ENCODE measurements at regions not wholly inside any gene's neighbourhood (a gene's known extent, or its start where the extent isn't known, plus 50 kb on each side); places are given as distances from the start of the nearest gene placed in this dataset.

GRCh38 chr4:67343199-67343598 lies 202.1 kb downstream of the CENPC start:
- Histone ChIP-seq H3K4me1 (no peaks in the 10 kb centered on the region), H3K27ac (no peak overlapping the region), H3K27me3 (no peaks in the 10 kb centered on the region), H3K9me3 (no peaks in the 10 kb centered on the region), H3K4me3 (no peak overlapping the region), H3K36me3 (no peaks in the 10 kb centered on the region)
- DNase-seq, result no peak
- intact Hi-C loops (cut with DNase I), result no loop called here
- ATAC-seq, result no peak
- no peak for TF ChIP-seq CTCF (IDR thresholded peaks at IDR 0.05)

DNA sequence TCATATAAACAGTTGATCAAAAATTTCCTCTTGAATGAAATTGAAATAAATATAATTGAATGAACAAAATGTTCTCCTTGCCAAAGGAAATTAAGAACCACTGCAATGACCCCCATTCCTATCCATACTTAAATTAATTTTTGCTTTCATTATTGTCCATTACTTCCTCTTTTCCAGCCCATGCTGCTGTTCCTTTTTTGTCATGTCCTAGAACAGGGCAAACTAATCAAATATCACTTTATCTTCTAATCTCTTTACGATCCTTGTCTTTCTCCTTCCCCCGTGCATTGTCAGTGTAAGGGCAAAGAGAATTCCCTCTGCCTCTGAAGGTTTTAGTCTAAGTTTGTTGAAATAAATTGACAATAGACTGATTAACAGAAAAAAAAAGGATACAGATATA lies 203.0 kb downstream of the CENPC start:
- ATAC-seq (no peak), DNase-seq (no peak)
- no peaks in the 10 kb centered on the region for H3K4me1 ChIP-seq
- H3K36me3 ChIP-seq, result no peaks in the 10 kb centered on the region
- no peak overlapping the region for H3K4me3 ChIP-seq
- intact Hi-C loops (cut with DNase I), result no loop called here
- H3K9me3 ChIP-seq, result no peaks in the 10 kb centered on the region
- no peaks in the 10 kb centered on the region for H3K27me3 ChIP-seq
- WGBS, 2 donors, result 47 to 55% methylated on average over 2 of the region's 2 CpGs
- no peak for TF ChIP-seq CTCF (IDR thresholded peaks at IDR 0.05)
- H3K27ac ChIP-seq, result no peak overlapping the region

- no peaks in the 10 kb centered on the region for H3K4me1 ChIP-seq
- no peaks in the 10 kb centered on the region for H3K9me3 ChIP-seq
- H3K4me3 ChIP-seq, result no peak overlapping the region
- intact Hi-C loops (cut with DNase I), result no loop called here
- no peak for TF ChIP-seq CTCF (IDR thresholded peaks at IDR 0.05)
- WGBS, 2 donors, result 56 to 66% methylated on average over 4 of the region's 4 CpGs
- ATAC-seq (peak in 3 of 8 donors; percentile 33 to 52 (median 48)), DNase-seq (no peak)
- H3K27ac ChIP-seq, result peak overlapping the region in 2 of 10 donors; percentile 23 to 35
- no peaks in the 10 kb centered on the region for H3K36me3 ChIP-seq
- H3K27me3 ChIP-seq, result peaks cover 0 to 2% (median 0%) of the 10 kb centered on the region in 7 donors
Measured at GRCh38 chr4:67333664-67334063, 211.6 kb downstream of the CENPC start.

DNA sequence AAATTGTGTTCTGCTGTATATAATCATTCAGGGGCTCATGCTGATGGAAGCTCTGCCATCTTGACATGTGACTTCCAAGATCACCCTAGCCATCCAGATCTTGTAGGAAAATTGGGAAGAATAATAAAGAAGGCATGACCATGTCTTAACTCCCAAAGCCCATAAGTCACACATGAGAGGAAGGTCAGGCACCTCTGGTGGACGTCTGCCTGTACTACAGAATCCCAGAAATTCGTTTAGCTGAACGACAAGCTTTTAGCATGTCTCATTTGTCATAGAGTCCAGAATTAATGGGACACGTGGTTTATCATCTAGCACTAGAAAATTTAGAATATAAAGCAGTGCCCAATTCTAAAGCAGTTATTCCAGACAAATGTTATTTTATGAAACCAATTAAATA lies 212.7 kb downstream of the CENPC start:
- TF ChIP-seq CTCF (IDR thresholded peaks at IDR 0.05), result peak in 2 of 9 donors; percentile 19 to 26
- intact Hi-C loops (cut with DNase I), result no loop called here
- Histone ChIP-seq H3K27me3 (peaks cover 0 to 9% (median 0%) of the 10 kb centered on the region in 7 donors), H3K4me1 (no peaks in the 10 kb centered on the region), H3K27ac (no peak overlapping the region), H3K36me3 (no peaks in the 10 kb centered on the region), H3K9me3 (no peaks in the 10 kb centered on the region), H3K4me3 (no peak overlapping the region)
- ATAC-seq (no peak), DNase-seq (no peak)
- WGBS, 2 donors, result 10 to 17% methylated on average over 4 of the region's 4 CpGs

All from heart right ventricle (tissue), 16 donors.